BJ (cell line): ENCODE measurements at regions not wholly inside any gene's neighbourhood (a gene's known extent, or its start where the extent isn't known, plus 50 kb on each side); places are given as distances from the start of the nearest gene placed in this dataset.

Source experiments
- CTCF ChIA-PET: fragments of 350-600 bp; formaldehyde crosslinking; extraction: SDS; loops from one replicate; lab custom pipeline; 2021; ENCODE audit warnings: antibody characterized with exemption, inconsistent platforms; lab: Yijun Ruan, JAX
- POLR2A ChIA-PET: fragments of 300-600 bp; sonication (Branson Sonifier 250); formaldehyde crosslinking; extraction: SDS; loops from one replicate; lab custom pipeline; 2021; ENCODE audit warnings: antibody characterized with exemption; lab: Charles Lee
- DNase-seq: peaks from one replicate; pipeline ENCODE4 v3.0.0-alpha.2; 2011; ENCODE audit warnings: low read depth
- H3K27me3 ChIP-seq: 2 replicates; pipeline ENCODE4 v1.6.0; 2011; ENCODE audit warnings: low read length; ENCODE audit not compliant: control insufficient read depth, insufficient read depth
- H3K36me3 ChIP-seq: 2 replicates; pipeline ENCODE4 v1.5.1; 2011; ENCODE audit warnings: low read length; ENCODE audit not compliant: control insufficient read depth, insufficient read depth
- H3K4me3 ChIP-seq: 2 replicates; pipeline ENCODE4 v1.5.1; 2011; ENCODE audit warnings: low read depth, mild to moderate bottlenecking, control low read depth, low read length
- TF ChIP-seq, protein P1 (sequence below): IDR thresholded peaks from 2 replicates; pipeline ENCODE4 v1.5.1; 2011; ENCODE audit warnings: low read depth, mild to moderate bottlenecking, control low read depth, inconsistent platforms, low read length, moderate library complexity; ENCODE audit not compliant: insufficient read depth

GRCh38 chr9:3161912-3162311, 318.0 kb upstream of the PUM3 start:
- Histone ChIP-seq H3K36me3 (no peaks in the 10 kb centered on the region), H3K27me3 (peaks cover 2% of the 10 kb centered on the region; the same call in 1 of the 2 replicates), H3K4me3 (no peak overlapping the region)
- DNase-seq, result no peak
- ChIA-PET CTCF (interaction anchor here (0.7 kb wide), 1 partner anchor 10 kb away, joined by 3 read pairs; no protein-coding TSS in a partner anchor), POLR2A (no interaction called here)
- TF ChIP-seq, protein P1, sequence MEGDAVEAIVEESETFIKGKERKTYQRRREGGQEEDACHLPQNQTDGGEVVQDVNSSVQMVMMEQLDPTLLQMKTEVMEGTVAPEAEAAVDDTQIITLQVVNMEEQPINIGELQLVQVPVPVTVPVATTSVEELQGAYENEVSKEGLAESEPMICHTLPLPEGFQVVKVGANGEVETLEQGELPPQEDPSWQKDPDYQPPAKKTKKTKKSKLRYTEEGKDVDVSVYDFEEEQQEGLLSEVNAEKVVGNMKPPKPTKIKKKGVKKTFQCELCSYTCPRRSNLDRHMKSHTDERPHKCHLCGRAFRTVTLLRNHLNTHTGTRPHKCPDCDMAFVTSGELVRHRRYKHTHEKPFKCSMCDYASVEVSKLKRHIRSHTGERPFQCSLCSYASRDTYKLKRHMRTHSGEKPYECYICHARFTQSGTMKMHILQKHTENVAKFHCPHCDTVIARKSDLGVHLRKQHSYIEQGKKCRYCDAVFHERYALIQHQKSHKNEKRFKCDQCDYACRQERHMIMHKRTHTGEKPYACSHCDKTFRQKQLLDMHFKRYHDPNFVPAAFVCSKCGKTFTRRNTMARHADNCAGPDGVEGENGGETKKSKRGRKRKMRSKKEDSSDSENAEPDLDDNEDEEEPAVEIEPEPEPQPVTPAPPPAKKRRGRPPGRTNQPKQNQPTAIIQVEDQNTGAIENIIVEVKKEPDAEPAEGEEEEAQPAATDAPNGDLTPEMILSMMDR, result no peak

DNA sequence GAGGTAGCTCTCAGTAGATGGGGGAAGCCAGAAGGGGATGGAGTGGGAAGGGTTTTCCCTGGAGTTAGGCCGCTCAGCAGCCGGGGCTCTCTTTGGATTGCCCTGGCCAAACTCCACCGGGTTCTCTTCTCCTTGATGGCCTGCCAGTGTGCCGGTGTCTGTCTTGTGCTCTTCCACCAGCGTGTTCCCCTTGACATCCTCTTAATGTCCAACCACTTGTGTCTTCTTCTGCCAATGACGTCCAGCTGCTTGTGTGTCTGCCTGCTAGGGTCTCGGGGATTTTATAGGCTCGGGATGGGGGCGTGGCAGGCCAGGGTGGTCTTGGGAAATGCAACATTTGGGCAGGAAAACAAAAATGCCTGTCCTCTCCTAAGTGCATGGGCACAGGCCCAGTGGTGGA, 313.1 kb upstream of the PUM3 start:
- no peak for DNase-seq
- Histone ChIP-seq H3K27me3 (peaks cover 2% of the 10 kb centered on the region; the same call in 1 of the 2 replicates), H3K36me3 (no peaks in the 10 kb centered on the region), H3K4me3 (no peak overlapping the region)
- TF ChIP-seq, protein P1, result no peak
- CTCF ChIA-PET, result no interaction called here
- POLR2A ChIA-PET, result no interaction called here

- CTCF ChIA-PET, result interaction anchor here (0.9 to 1.2 kb wide), 2 partner anchors 10 to 29 kb away, joined by 3 to 4 read pairs; no protein-coding TSS in a partner anchor
- Histone ChIP-seq H3K27me3 (no peaks in the 10 kb centered on the region), H3K4me3 (no peak overlapping the region), H3K36me3 (no peaks in the 10 kb centered on the region)
- POLR2A ChIA-PET, result no interaction called here
- no peak for DNase-seq
- TF ChIP-seq, protein P1, result no peak
These were observed 308.0 kb upstream of the PUM3 start for GRCh38 chr9:3151672-3152576.

DNA sequence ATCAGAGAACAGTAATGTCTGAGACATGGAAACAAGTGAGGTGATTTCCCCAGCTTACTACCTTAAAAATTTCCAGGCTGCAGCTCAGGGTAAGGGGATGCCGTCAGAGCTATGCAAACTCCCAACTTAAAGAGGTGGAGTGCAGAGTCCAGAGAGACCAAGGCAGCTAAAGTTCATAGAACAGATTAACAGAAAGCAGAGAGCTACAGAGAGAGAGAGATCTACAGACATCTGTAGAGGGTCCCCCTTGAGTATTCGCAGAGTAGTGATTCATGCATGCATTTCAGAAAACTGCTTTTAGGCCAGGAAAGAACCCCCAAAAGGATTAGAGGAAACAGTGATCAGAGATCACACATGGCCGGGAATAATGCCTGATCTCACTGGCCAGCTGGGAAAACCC, 306.2 kb upstream of the PUM3 start:
- no peak for DNase-seq
- no peaks in the 10 kb centered on the region for H3K36me3 ChIP-seq
- ChIA-PET CTCF (no interaction called here), POLR2A (no interaction called here)
- H3K4me3 ChIP-seq, result no peak overlapping the region
- TF ChIP-seq, protein P1, result no peak
- H3K27me3 ChIP-seq, result no peaks in the 10 kb centered on the region

GRCh38 chr9:3138231-3139229, 294.6 kb upstream of the PUM3 start:
- Histone ChIP-seq H3K27me3 (no peaks in the 10 kb centered on the region), H3K36me3 (no peaks in the 10 kb centered on the region), H3K4me3 (no peak overlapping the region)
- POLR2A ChIA-PET, result no interaction called here
- CTCF ChIA-PET, result no interaction called here
- TF ChIP-seq, protein P1, result no peak
- DNase-seq, result no peak
